BE2C (cell line): ENCODE measurements at regions not wholly inside any gene's neighbourhood (a gene's known extent, or its start where the extent isn't known, plus 50 kb on each side); places are given as distances from the start of the nearest gene placed in this dataset.
"Not testable (repeated sequence)": the region's sequence is repeated elsewhere in the genome, so short reads cannot be mapped to it uniquely, and the experiment has no call there.

Experiments
- DNase-seq: peaks from one replicate; pipeline ENCODE4 v3.0.0-alpha.2; 2020
- H3K27me3 ChIP-seq: fragments of 250-450 bp; sonication (Bioruptor Pico); 2 replicates; pipeline ENCODE4 v1.5.1; 2020; ENCODE audit warnings: mild to moderate bottlenecking
- H3K36me3 ChIP-seq: fragments of 250-450 bp; sonication (Bioruptor Pico); 2 replicates; pipeline ENCODE4 v1.5.1; 2020; ENCODE audit warnings: mild to moderate bottlenecking
- H3K4me1 ChIP-seq: fragments of 250-450 bp; sonication (Bioruptor Pico); 2 replicates; pipeline ENCODE4 v1.5.1; 2020
- H3K4me3 ChIP-seq: 2 replicates; pipeline ENCODE4 v1.5.1; 2011; ENCODE audit warnings: low read depth, low read length
- H3K9me3 ChIP-seq: fragments of 250-450 bp; sonication (Bioruptor Pico); 2 replicates; pipeline ENCODE4 v1.5.1; 2020
- CTCF ChIP-seq: IDR thresholded peaks from 2 replicates; pipeline ENCODE4 v1.5.1; 2012; ENCODE audit warnings: mild to moderate bottlenecking, low read depth, low read length

- no peaks in the 10 kb centered on the region for H3K27me3 ChIP-seq
- H3K4me3 ChIP-seq = no peak overlapping the region
- H3K4me1 ChIP-seq = no peaks in the 10 kb centered on the region
- H3K9me3 ChIP-seq = no peaks in the 10 kb centered on the region
- H3K36me3 ChIP-seq = no peaks in the 10 kb centered on the region
- TF ChIP-seq CTCF = no peak
- DNase-seq = no peak
Measured at GRCh38 chr6:6091608-6092002, 84.9 kb upstream of the NRN1 start.

GRCh38 chr6:6090861-6091607 is 84.3 kb upstream of the NRN1 start:
- Histone ChIP-seq H3K4me1 (no peaks in the 10 kb centered on the region), H3K9me3 (no peaks in the 10 kb centered on the region), H3K27me3 (no peaks in the 10 kb centered on the region), H3K36me3 (no peaks in the 10 kb centered on the region), H3K4me3 (no peak overlapping the region)
- no peak for TF ChIP-seq CTCF
- no peak for DNase-seq

- no peaks in the 10 kb centered on the region for H3K27me3 ChIP-seq
- DNase-seq = no peak
- no peaks in the 10 kb centered on the region for H3K36me3 ChIP-seq
- no peaks in the 10 kb centered on the region for H3K4me1 ChIP-seq
- H3K9me3 ChIP-seq = no peaks in the 10 kb centered on the region; the same call in 1 of the 2 replicates
- no peak overlapping the region for H3K4me3 ChIP-seq
- TF ChIP-seq CTCF = no peak
Measured at GRCh38 chr6:6085928-6086668, 79.4 kb upstream of the NRN1 start.

GRCh38 chr6:6080975-6081374 is 74.2 kb upstream of the NRN1 start:
- H3K4me3 ChIP-seq = no peak overlapping the region
- H3K27me3 ChIP-seq = no peaks in the 10 kb centered on the region
- no peak for TF ChIP-seq CTCF
- H3K36me3 ChIP-seq = no peaks in the 10 kb centered on the region
- no peaks in the 10 kb centered on the region for H3K4me1 ChIP-seq
- no peak for DNase-seq
- H3K9me3 ChIP-seq = no peaks in the 10 kb centered on the region; the same call in 1 of the 2 replicates

GRCh38 chr6:6074190-6074589 is 67.5 kb upstream of the NRN1 start:
- Histone ChIP-seq H3K36me3 (no peaks in the 10 kb centered on the region), H3K9me3 (no peaks in the 10 kb centered on the region), H3K4me3 (no peak overlapping the region), H3K4me1 (no peaks in the 10 kb centered on the region), H3K27me3 (no peaks in the 10 kb centered on the region)
- TF ChIP-seq CTCF = no peak
- DNase-seq = no peak

GRCh38 chr6:6068157-6068556 is 61.4 kb upstream of the NRN1 start:
- H3K9me3 ChIP-seq, H3K4me3 ChIP-seq, H3K36me3 ChIP-seq, H3K27me3 ChIP-seq, DNase-seq, H3K4me1 ChIP-seq: not testable (repeated sequence)
